Liver (tissue), 8 donors: ENCODE measurements at regions not wholly inside any gene's neighbourhood (a gene's known extent, or its start where the extent isn't known, plus 50 kb on each side); places are given as distances from the start of the nearest gene placed in this dataset.

Experiments used
- DNase-seq: peaks from one replicate; pipeline ENCODE4 v3.0.0-alpha.2; 2017; ENCODE audit warnings: low spot score
- H3K27ac ChIP-seq, 2 donors: one replicate each; pipeline ENCODE4 v1.7.0; 2013; ENCODE audit warnings: inconsistent platforms in 2 of 2, low read length in 2 of 2, control low read depth in 1 of 2, low read depth in 1 of 2, mild to moderate bottlenecking in 1 of 2
- H3K27me3 ChIP-seq, 4 donors: one replicate each; pipeline versions ENCODE4 v1.6.1 to v1.7.0; 2013; ENCODE audit warnings: low read length in 3 of 4, inconsistent platforms in 1 of 4, mild to moderate bottlenecking in 1 of 4, moderate library complexity in 1 of 4; ENCODE audit not compliant: control insufficient read depth in 4 of 4, insufficient read depth in 4 of 4
- H3K36me3 ChIP-seq, 4 donors: one replicate each; pipeline versions ENCODE4 v1.6.1 to v1.7.0; 2013; ENCODE audit warnings: low read length in 3 of 4, mild to moderate bottlenecking in 3 of 4, low read depth in 1 of 4, moderate library complexity in 1 of 4; ENCODE audit not compliant: control insufficient read depth in 4 of 4, insufficient read depth in 3 of 4
- H3K4me1 ChIP-seq, 4 donors: one replicate each; pipeline versions ENCODE4 v1.6.1 to v1.7.0; 2013; ENCODE audit warnings: low read length in 3 of 4, mild to moderate bottlenecking in 3 of 4, moderate library complexity in 1 of 4; ENCODE audit not compliant: control insufficient read depth in 4 of 4, insufficient read depth in 4 of 4
- H3K4me3 ChIP-seq, 3 donors: one replicate each; pipeline versions ENCODE4 v1.6.1 to v1.7.0; 2013; ENCODE audit warnings: low read length in 3 of 3, control low read depth in 1 of 3, low read depth in 1 of 3, mild to moderate bottlenecking in 1 of 3
- H3K9ac ChIP-seq, 2 donors: one replicate each; pipeline ENCODE4 v1.7.0; 2013; ENCODE audit warnings: low read length in 2 of 2, mild to moderate bottlenecking in 2 of 2, moderate library complexity in 2 of 2, control low read depth in 1 of 2, low read depth in 1 of 2
- H3K9me3 ChIP-seq, 4 donors: one replicate each; pipeline versions ENCODE4 v1.6.1 to v1.7.0; 2013; ENCODE audit warnings: low read length in 3 of 4; ENCODE audit not compliant: control insufficient read depth in 4 of 4
- CTCF ChIP-seq: fragments of 150-350 bp; IDR thresholded peaks from 2 replicates; pipeline ENCODE4 v1.5.1; 2017; ENCODE audit warnings: improper control_type of control experiment, low read depth, low read length; ENCODE audit not compliant: missing input control
- EGR1 ChIP-seq, 2 donors: IDR thresholded peaks; 2 replicates each; pipeline ENCODE4 v1.6.1; 2016 to 2018; ENCODE audit warnings: antibody characterized with exemption in 2 of 2, low read depth in 2 of 2
- FOXA1 ChIP-seq: IDR thresholded peaks from 2 replicates; pipeline ENCODE4 v1.6.1; 2016; ENCODE audit warnings: antibody characterized with exemption
- FOXA2 ChIP-seq: IDR thresholded peaks from 2 replicates; pipeline ENCODE4 v1.6.1; 2016; ENCODE audit warnings: antibody characterized with exemption
- HNF4A ChIP-seq, 2 donors: conservative IDR thresholded peaks; 2 replicates each; pipeline ENCODE4 v1.6.1; 2016; ENCODE audit warnings: antibody characterized with exemption in 2 of 2, mild to moderate bottlenecking in 2 of 2
- HNF4G ChIP-seq: IDR thresholded peaks from 2 replicates; pipeline ENCODE4 v1.6.1; 2016; ENCODE audit warnings: antibody characterized with exemption
- JUND ChIP-seq, 2 donors: IDR thresholded peaks; 2 replicates each; pipeline ENCODE4 v1.6.1; 2016; ENCODE audit warnings: antibody characterized with exemption in 2 of 2
- MAX ChIP-seq: IDR thresholded peaks from 2 replicates; pipeline ENCODE4 v1.6.1; 2016; ENCODE audit warnings: antibody characterized with exemption
- NR2F2 ChIP-seq: IDR thresholded peaks from 2 replicates; pipeline ENCODE4 v1.6.1; 2016; ENCODE audit warnings: antibody characterized with exemption
- REST ChIP-seq: IDR thresholded peaks from 2 replicates; pipeline ENCODE4 v1.6.1; 2016; ENCODE audit warnings: antibody characterized with exemption, mild to moderate bottlenecking
- RXRA ChIP-seq, 2 donors: IDR thresholded peaks; 2 replicates each; pipeline ENCODE4 v1.6.1; 2017 to 2018; ENCODE audit warnings: antibody characterized with exemption in 2 of 2, mild to moderate bottlenecking in 1 of 2
- SP1 ChIP-seq: IDR thresholded peaks from 2 replicates; pipeline ENCODE4 v1.6.1; 2018; ENCODE audit warnings: antibody characterized with exemption, mild to moderate bottlenecking
- TAF1 ChIP-seq: conservative IDR thresholded peaks from 2 replicates; pipeline ENCODE4 v1.6.1; 2016; ENCODE audit warnings: antibody characterized with exemption, mild to moderate bottlenecking
- YY1 ChIP-seq: IDR thresholded peaks from 2 replicates; pipeline ENCODE4 v1.6.1; 2016; ENCODE audit warnings: antibody characterized with exemption, mild to moderate bottlenecking
- ZBTB33 ChIP-seq: IDR thresholded peaks from 2 replicates; pipeline ENCODE4 v1.6.1; 2016; ENCODE audit warnings: antibody characterized with exemption
- WGBS: extraction: QIAGEN DNeasy Blood & Tissue Kit; methylation state at CpG from one replicate; pipeline ENCODE4 v1.1.7; 2013; 5-methylcytosine and 5-hydroxymethylcytosine counted together
- donor health status: healthy.
- donor health status: healthy.
- donor health status: healthy.
- donor health status: healthy.
- donor health status: healthy.

- no peaks in the 10 kb centered on the region for H3K36me3 ChIP-seq
- TF ChIP-seq HNF4G (no peak), CTCF (no peak), EGR1 (IDR thresholded peaks at IDR 0.05; ENCODE audit: low read depth in 2 of 2) (no peak), TAF1 (no peak), REST (no peak), FOXA2 (no peak), ZBTB33 (no peak), HNF4A (conservative IDR thresholded peaks at IDR 0.05) (no peak), NR2F2 (no peak), FOXA1 (no peak)
- no peak overlapping the region for H3K9ac ChIP-seq
- WGBS, result 93% methylated on average over 2 of the region's 2 CpGs
- H3K4me3 ChIP-seq, result no peak overlapping the region
- H3K27me3 ChIP-seq, result no peaks in the 10 kb centered on the region
- no peak overlapping the region for H3K27ac ChIP-seq
- DNase-seq, result no peak
- no peaks in the 10 kb centered on the region for H3K9me3 ChIP-seq
- H3K4me1 ChIP-seq, result peaks cover 2 to 17% (median 12%) of the 10 kb centered on the region in 4 donors
Measured at GRCh38 chr5:13629218-13629617, 315.3 kb downstream of the DNAH5 start.

GRCh38 chr5:13627673-13628454, 316.6 kb downstream of the DNAH5 start:
- no peak for DNase-seq
- Histone ChIP-seq H3K27ac (no peak overlapping the region), H3K27me3 (no peaks in the 10 kb centered on the region), H3K9ac (no peak overlapping the region), H3K4me1 (peaks cover 2 to 21% (median 17%) of the 10 kb centered on the region in 4 donors), H3K9me3 (no peaks in the 10 kb centered on the region), H3K4me3 (no peak overlapping the region), H3K36me3 (no peaks in the 10 kb centered on the region)
- no peak for TF ChIP-seq FOXA1
- TF ChIP-seq MAX, result no peak
- no peak for TF ChIP-seq FOXA2
- TF ChIP-seq NR2F2, result no peak
- TF ChIP-seq RXRA (IDR thresholded peaks at IDR 0.05), result no peak
- TF ChIP-seq SP1, result no peak
- no peak for TF ChIP-seq CTCF
- no peak for TF ChIP-seq YY1
- TF ChIP-seq HNF4G, result no peak
- TF ChIP-seq ZBTB33, result no peak
- no peak for TF ChIP-seq REST
- no peak for TF ChIP-seq JUND (IDR thresholded peaks at IDR 0.05)
- 77% methylated on average over 3 of the region's 3 CpGs for WGBS
